Endodermal cell (in vitro differentiated cells): ENCODE measurements at regions not wholly inside any gene's neighbourhood (a gene's known extent, or its start where the extent isn't known, plus 50 kb on each side); places are given as distances from the start of the nearest gene placed in this dataset.

ENCODE experiments used
- DNase-seq: peaks from one replicate; pipeline ENCODE4 v3.0.0-alpha.2; 2017
- H3K27ac ChIP-seq: 2 replicates; pipeline ENCODE4 v1.5.1; 2013; ENCODE audit warnings: mild to moderate bottlenecking, low read depth, low read length, moderate library complexity
- H3K27me3 ChIP-seq: 2 replicates; pipeline ENCODE4 v1.6.1; 2013; ENCODE audit warnings: mild to moderate bottlenecking, low read length, moderate library complexity; ENCODE audit not compliant: insufficient read depth, control insufficient read depth, poor library complexity, severe bottlenecking
- H3K36me3 ChIP-seq: 2 replicates; pipeline ENCODE4 v1.7.0; 2013; ENCODE audit warnings: mild to moderate bottlenecking, low read length, moderate library complexity; ENCODE audit not compliant: control insufficient read depth, insufficient read depth
- H3K4me1 ChIP-seq: one replicate; pipeline ENCODE4 v1.7.0; 2013; ENCODE audit warnings: low read length; ENCODE audit not compliant: control insufficient read depth, insufficient read depth
- H3K4me3 ChIP-seq: 2 replicates; pipeline ENCODE4 v1.5.1; 2013; ENCODE audit warnings: mild to moderate bottlenecking, low read length, moderate library complexity
- H3K9ac ChIP-seq: 2 replicates; pipeline ENCODE4 v1.6.1; 2013; ENCODE audit warnings: mild to moderate bottlenecking, low read length, moderate library complexity; ENCODE audit not compliant: poor library complexity, severe bottlenecking; ENCODE audit errors: extremely low read depth
- H3K9me3 ChIP-seq: 2 replicates; pipeline ENCODE4 v1.6.1; 2013; ENCODE audit warnings: mild to moderate bottlenecking, low read length, moderate library complexity; ENCODE audit not compliant: control insufficient read depth
- H3K27ac Mint-ChIP-seq: 2 replicates; pipeline ENCODE4 v1.8.0; 2020; ENCODE audit warnings: mixed read lengths
- H3K27me3 Mint-ChIP-seq: 2 replicates; pipeline ENCODE4 v1.8.0; 2021; ENCODE audit warnings: mild to moderate bottlenecking, mixed read lengths; ENCODE audit not compliant: insufficient read depth
- H3K36me3 Mint-ChIP-seq: 2 replicates; pipeline ENCODE4 v1.8.0; 2020; ENCODE audit warnings: low read depth, mixed read lengths
- H3K4me1 Mint-ChIP-seq: 2 replicates; pipeline ENCODE4 v1.8.0; 2020; ENCODE audit warnings: mixed read lengths
- H3K4me3 Mint-ChIP-seq: 2 replicates; pipeline ENCODE4 v1.8.0; 2020; ENCODE audit warnings: mild to moderate bottlenecking, moderate library complexity, mixed read lengths
- H3K9me3 Mint-ChIP-seq: 2 replicates; pipeline ENCODE4 v1.8.0; 2020; ENCODE audit warnings: mild to moderate bottlenecking, mixed read lengths
- CTCF ChIP-seq: fragments of 200-600 bp; sonication (generic); conservative IDR thresholded peaks from 2 replicates; pipeline ENCODE4 v1.5.0; 2021; ENCODE audit warnings: antibody characterized with exemption, mild to moderate bottlenecking
- WGBS, 2 experiments: methylation state at CpG; one replicate each; pipeline versions ENCODE4 v1.1.5 to v1.1.7; 2013; ENCODE audit warnings: missing lambda C conversion rate in 2 of 2, mixed read lengths in 1 of 2; ENCODE audit not compliant: insufficient coverage in 1 of 2, insufficient read length in 1 of 2; 5-methylcytosine and 5-hydroxymethylcytosine counted together

GRCh38 chr9:88749420-88749819 lies 214.4 kb downstream of the NXNL2 start:
- peaks cover 6% of the 10 kb centered on the region for H3K9me3 Mint-ChIP-seq
- Histone ChIP-seq H3K4me1 (peaks cover 3% of the 10 kb centered on the region), H3K9me3 (peaks cover 4% of the 10 kb centered on the region), H3K9ac (no peak overlapping the region), H3K36me3 (no peaks in the 10 kb centered on the region), H3K27me3 (no peaks in the 10 kb centered on the region), H3K4me3 (no peak overlapping the region), H3K27ac (no peak overlapping the region)
- H3K27ac Mint-ChIP-seq: no peak overlapping the region
- no peak for DNase-seq
- no peak for TF ChIP-seq CTCF
- H3K27me3 Mint-ChIP-seq: no peaks in the 10 kb centered on the region
- 83 to 88% methylated on average over 1 to 2 of the region's 2 CpGs for WGBS, 2 experiments
- no peaks in the 10 kb centered on the region for H3K36me3 Mint-ChIP-seq
- H3K4me1 Mint-ChIP-seq: peaks cover 31% of the 10 kb centered on the region
- no peak overlapping the region for H3K4me3 Mint-ChIP-seq

- 80 to 91% methylated on average over 2 to 3 of the region's 3 CpGs for WGBS, 2 experiments
- Histone ChIP-seq H3K4me1 (peaks cover 3% of the 10 kb centered on the region), H3K9me3 (peaks cover 4% of the 10 kb centered on the region), H3K36me3 (no peaks in the 10 kb centered on the region), H3K4me3 (no peak overlapping the region), H3K9ac (no peak overlapping the region), H3K27ac (no peak overlapping the region), H3K27me3 (no peaks in the 10 kb centered on the region)
- Mint-ChIP-seq H3K4me3 (no peak overlapping the region), H3K4me1 (peaks cover 30% of the 10 kb centered on the region), H3K9me3 (peaks cover 6% of the 10 kb centered on the region), H3K36me3 (no peaks in the 10 kb centered on the region), H3K27me3 (no peaks in the 10 kb centered on the region), H3K27ac (no peak overlapping the region)
- no peak for DNase-seq
- no peak for TF ChIP-seq CTCF
Measured at GRCh38 chr9:88750832-88751360, 215.9 kb downstream of the NXNL2 start.

DNA sequence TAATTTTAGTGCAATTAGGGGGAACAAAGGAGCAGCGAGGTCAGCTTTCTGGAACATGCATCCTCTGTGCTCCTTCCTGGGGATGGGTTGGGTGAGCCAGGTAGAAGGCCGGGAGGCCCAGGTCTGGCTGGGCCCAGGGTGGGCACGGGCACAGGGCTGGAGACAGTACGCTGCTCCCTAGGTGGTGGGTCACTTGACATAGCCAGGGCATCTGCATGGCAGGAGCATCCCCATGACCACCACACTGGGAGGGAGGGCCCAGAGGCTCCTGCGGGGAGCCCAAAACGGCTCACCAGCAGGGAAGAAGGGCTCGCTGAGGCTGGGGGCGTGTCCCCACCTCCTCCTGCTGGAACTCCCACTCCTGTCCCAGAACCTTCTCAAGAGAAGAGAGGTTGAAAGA lies 216.8 kb downstream of the NXNL2 start:
- Mint-ChIP-seq H3K36me3 (no peaks in the 10 kb centered on the region), H3K4me3 (no peak overlapping the region)
- no peak for DNase-seq

More for the DNA sequence above, 216.8 kb downstream of the NXNL2 start:
- Histone ChIP-seq H3K4me1 (peaks cover 3% of the 10 kb centered on the region), H3K9ac (no peak overlapping the region), H3K27me3 (no peaks in the 10 kb centered on the region), H3K36me3 (no peaks in the 10 kb centered on the region), H3K9me3 (peaks cover 4% of the 10 kb centered on the region), H3K4me3 (no peak overlapping the region), H3K27ac (no peak overlapping the region)
- Mint-ChIP-seq H3K27ac (no peak overlapping the region), H3K4me1 (peaks cover 21% of the 10 kb centered on the region), H3K27me3 (no peaks in the 10 kb centered on the region), H3K9me3 (peaks cover 6% of the 10 kb centered on the region)
- no peak for TF ChIP-seq CTCF
- 89% methylated on average over 8 of the region's 8 CpGs; no CpG with 5 or more reads in 1 of the 2 experiments for WGBS, 2 experiments
